Posterior cingulate gyrus (tissue), 11 donors: ENCODE measurements at regions not wholly inside any gene's neighbourhood (a gene's known extent, or its start where the extent isn't known, plus 50 kb on each side); places are given as distances from the start of the nearest gene placed in this dataset.

ENCODE experiments used
- DNase-seq, 10 donors: peaks; one replicate each; pipeline versions ENCODE4 v3.0.0 to v3.0.0-alpha.2; 2020 to 2021; ENCODE audit warnings: mixed read lengths in 3 of 10
- intact Hi-C: fragments of 100-400 bp; cut with DNase I; formaldehyde crosslinking; loops from one replicate; pipeline ENCODE4 v1.15.1; 2023

GRCh38 chr1:14090062-14090461 is 390.1 kb downstream of the PRDM2 start:
- no peak for DNase-seq
- intact Hi-C loops: no loop called here

- intact Hi-C loops: no loop called here
- no peak for DNase-seq
Observed at GRCh38 chr1:14090531-14090930, 390.5 kb downstream of the PRDM2 start.

GRCh38 chr1:14094611-14095400 is 394.8 kb downstream of the PRDM2 start:
- DNase-seq: no peak
- intact Hi-C loops: no loop called here

GRCh38 chr1:14098294-14098913 is 398.4 kb downstream of the PRDM2 start:
- DNase-seq: no peak
- intact Hi-C loops: no loop called here

GRCh38 chr1:14100444-14100843 is 400.5 kb downstream of the PRDM2 start:
- intact Hi-C loops: no loop called here
- DNase-seq: no peak

- intact Hi-C loops: no loop called here
- DNase-seq: no peak
Observed at GRCh38 chr1:14100919-14101318, 400.9 kb downstream of the PRDM2 start.

- intact Hi-C loops: no loop called here
- DNase-seq: no peak
Observed at GRCh38 chr1:14102180-14102579, 402.2 kb downstream of the PRDM2 start.

GRCh38 chr1:14103878-14104430 is 404.0 kb downstream of the PRDM2 start:
- DNase-seq: no peak
- intact Hi-C loops: no loop called here

GRCh38 chr1:14106126-14106525 is 406.1 kb downstream of the PRDM2 start:
- no peak for DNase-seq
- intact Hi-C loops: no loop called here

GRCh38 chr1:14106679-14107313 is 406.8 kb downstream of the PRDM2 start:
- no peak for DNase-seq
- intact Hi-C loops: no loop called here

- DNase-seq: peak in 6 of 10 donors; percentile 21 to 90 (median 46)
- intact Hi-C loops: no loop called here
Observed at GRCh38 chr1:14108356-14109275, 408.6 kb downstream of the PRDM2 start.

- intact Hi-C loops: no loop called here
- no peak for DNase-seq
Observed at GRCh38 chr1:14109276-14109635, 409.3 kb downstream of the PRDM2 start.

- DNase-seq: no peak
- intact Hi-C loops: loop anchor here (5.0 to 10.0 kb wide), 3 partner anchors 465 to 937 kb away; no protein-coding TSS in a partner anchor
Observed at GRCh38 chr1:14110040-14110439, 410.1 kb downstream of the PRDM2 start.

GRCh38 chr1:14111121-14111520 is 411.1 kb downstream of the PRDM2 start:
- DNase-seq: no peak
- intact Hi-C loops: loop anchor here (5.0 to 10.0 kb wide), 3 partner anchors 464 to 936 kb away; no protein-coding TSS in a partner anchor

- DNase-seq: no peak
- intact Hi-C loops: loop anchor here (5.0 to 10.0 kb wide), 3 partner anchors 462 to 935 kb away; no protein-coding TSS in a partner anchor
Observed at GRCh38 chr1:14112613-14113012, 412.6 kb downstream of the PRDM2 start.

- intact Hi-C loops: loop anchor here (5.0 to 10.0 kb wide), 3 partner anchors 462 to 934 kb away; no protein-coding TSS in a partner anchor
Observed at GRCh38 chr1:14113271-14113670, 413.3 kb downstream of the PRDM2 start.

GRCh38 chr1:14113841-14114567 is 414.0 kb downstream of the PRDM2 start:
- intact Hi-C loops: loop anchor here (5.0 to 10.0 kb wide), 3 partner anchors 461 to 933 kb away; no protein-coding TSS in a partner anchor
- peak; percentile 47 to 96 (median 78) for DNase-seq

More at GRCh38 chr1:14113271-14113670, 413.3 kb downstream of the PRDM2 start:
- no peak for DNase-seq

- no peak for DNase-seq
- intact Hi-C loops: loop anchor here (10.0 kb wide), 2 partner anchors 459 to 809 kb away; no protein-coding TSS in a partner anchor
Observed at GRCh38 chr1:14115976-14116375, 416.0 kb downstream of the PRDM2 start.

- intact Hi-C loops: loop anchor here (10.0 kb wide), 2 partner anchors 457 to 807 kb away; no protein-coding TSS in a partner anchor
- no peak for DNase-seq
Observed at GRCh38 chr1:14117700-14118099, 417.7 kb downstream of the PRDM2 start.
